ENCODE measurements at regions not wholly inside any gene's neighbourhood (a gene's known extent, or its start where the extent isn't known, plus 50 kb on each side); places are given as distances from the start of the nearest gene placed in this dataset.

DNA sequence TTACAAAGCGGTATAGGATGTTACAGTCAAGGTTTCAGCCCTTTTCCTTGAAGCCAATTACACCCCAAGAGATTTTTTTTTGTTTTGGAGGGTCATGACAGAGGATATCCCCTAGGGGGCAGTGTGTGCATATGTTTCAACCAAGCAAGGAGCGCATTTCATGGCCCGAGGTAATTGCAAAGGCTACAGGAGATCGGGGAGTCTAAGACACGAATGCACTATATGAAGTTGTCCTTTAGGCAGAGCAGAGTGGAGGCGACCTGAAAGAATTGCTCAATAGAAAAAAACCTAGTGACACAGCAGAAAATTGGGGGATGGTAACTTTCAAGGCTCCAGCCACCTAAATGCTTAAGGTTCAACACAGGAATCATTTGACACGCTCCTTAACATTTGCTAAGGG, 219.8 kb upstream of the PARD3B start:
- TF ChIP-seq CTCF (IDR thresholded peaks at IDR 0.05 in 4 of 5, conservative IDR thresholded peaks at IDR 0.05 in 1 of 5) = peak; percentile 72 to 87 (median 78)
- TF ChIP-seq POLR2A (IDR thresholded peaks at IDR 0.05) = no peak
